Esophagus squamous epithelium (tissue), 5 donors: ENCODE measurements at regions not wholly inside any gene's neighbourhood (a gene's known extent, or its start where the extent isn't known, plus 50 kb on each side); places are given as distances from the start of the nearest gene placed in this dataset.

Source experiments
- DNase-seq: peaks from one replicate; lab custom pipeline; 2025; lab: John Stamatoyannopoulos, UW
- H3K27ac ChIP-seq, 4 donors: fragments of 200-600 bp; sonication (generic); one replicate each; pipeline ENCODE4 v1.5.1; 2016 to 2019; ENCODE audit warnings: mild to moderate bottlenecking in 1 of 4
- H3K27me3 ChIP-seq, 4 donors: fragments of 200-600 bp; sonication (generic); 1 replicate in 3 of 4; 2 replicates in 1 of 4; pipeline versions ENCODE4 v1.5.1 to v1.6.0; 2017 to 2021; ENCODE audit warnings: antibody characterized with exemption in 1 of 4
- H3K36me3 ChIP-seq, 3 donors: fragments of 200-600 bp; sonication (generic); one replicate each; pipeline ENCODE4 v1.5.1; 2016 to 2019
- H3K4me1 ChIP-seq, 3 donors: fragments of 200-600 bp; sonication (generic); one replicate each; pipeline ENCODE4 v1.5.1; 2017 to 2019
- H3K4me3 ChIP-seq, 4 donors: fragments of 200-600 bp; sonication (generic); 1 replicate in 3 of 4; 2 replicates in 1 of 4; pipeline ENCODE4 v1.5.1; 2016 to 2019; ENCODE audit warnings: mild to moderate bottlenecking in 2 of 4, moderate library complexity in 1 of 4
- H3K9me3 ChIP-seq, 3 donors: fragments of 200-600 bp; sonication (generic); one replicate each; pipeline ENCODE4 v1.5.1; 2016 to 2019
- CTCF ChIP-seq, 6 experiments: fragments of 450-650 bp in 4 of 6; fragments of 200-600 bp in 2 of 6; sonication (generic) in 2 of 6; IDR thresholded peaks; one replicate each; pipeline ENCODE4 v1.5.1; 2016 to 2019; ENCODE audit warnings: antibody characterized with exemption in 6 of 6, mild to moderate bottlenecking in 4 of 6, moderate library complexity in 4 of 6
- POLR2A ChIP-seq, 4 donors: fragments of 450-650 bp; IDR thresholded peaks; one replicate each; pipeline ENCODE4 v1.6.1; 2017; ENCODE audit warnings: antibody characterized with exemption in 4 of 4, mild to moderate bottlenecking in 4 of 4, moderate library complexity in 3 of 4
- WGBS, 2 donors: methylation state at CpG; one replicate each; pipeline ENCODE4 v1.1.5; 2018; 5-methylcytosine and 5-hydroxymethylcytosine counted together
- intact Hi-C: fragments of 100-400 bp; cut with DNase I; formaldehyde crosslinking; loops from one replicate; pipeline ENCODE4 v1.15.0; 2022
- donor health status: DM: yes; HTN: yes; CAD: no.

GRCh38 chr12:41959271-41959670 lies 185.4 kb downstream of the GXYLT1 start:
- Histone ChIP-seq H3K9me3 (no peaks in the 10 kb centered on the region), H3K4me1 (no peaks in the 10 kb centered on the region), H3K27ac (no peak overlapping the region), H3K36me3 (no peaks in the 10 kb centered on the region), H3K27me3 (no peaks in the 10 kb centered on the region), H3K4me3 (no peak overlapping the region)
- DNase-seq = no peak
- 74 to 79% methylated on average over 2 of the region's 2 CpGs for WGBS, 2 donors
- intact Hi-C loops = no loop called here
- TF ChIP-seq POLR2A (IDR thresholded peaks at IDR 0.05) = no peak
- TF ChIP-seq CTCF (IDR thresholded peaks at IDR 0.05) = no peak

GRCh38 chr12:41956353-41956752 lies 188.3 kb downstream of the GXYLT1 start:
- Histone ChIP-seq H3K36me3 (no peaks in the 10 kb centered on the region), H3K27ac (no peak overlapping the region), H3K4me3 (no peak overlapping the region), H3K9me3 (no peaks in the 10 kb centered on the region), H3K27me3 (no peaks in the 10 kb centered on the region), H3K4me1 (no peaks in the 10 kb centered on the region)
- WGBS, 2 donors = 45 to 46% methylated on average over 2 of the region's 2 CpGs
- no peak for DNase-seq
- intact Hi-C loops = no loop called here
- TF ChIP-seq POLR2A (IDR thresholded peaks at IDR 0.05) (no peak), CTCF (IDR thresholded peaks at IDR 0.05) (no peak)

- DNase-seq = no peak
- H3K36me3 ChIP-seq = no peaks in the 10 kb centered on the region
- no peak overlapping the region for H3K4me3 ChIP-seq
- no peak for TF ChIP-seq CTCF (IDR thresholded peaks at IDR 0.05)
- intact Hi-C loops = no loop called here
- H3K9me3 ChIP-seq = peaks cover 0 to 11% (median 9%) of the 10 kb centered on the region in 3 donors
- no peaks in the 10 kb centered on the region for H3K4me1 ChIP-seq
- no peaks in the 10 kb centered on the region for H3K27me3 ChIP-seq
- H3K27ac ChIP-seq = no peak overlapping the region
- WGBS, 2 donors = 0 to 10% methylated on average over 1 of the region's 1 CpG
These were observed 194.2 kb downstream of the GXYLT1 start for GRCh38 chr12:41950455-41950854.

- Histone ChIP-seq H3K4me3 (no peak overlapping the region), H3K27ac (no peak overlapping the region), H3K36me3 (no peaks in the 10 kb centered on the region), H3K4me1 (no peaks in the 10 kb centered on the region), H3K9me3 (peaks cover 0 to 11% (median 9%) of the 10 kb centered on the region in 3 donors), H3K27me3 (no peaks in the 10 kb centered on the region)
- intact Hi-C loops = no loop called here
- DNase-seq = no peak
- TF ChIP-seq POLR2A (IDR thresholded peaks at IDR 0.05) = no peak
- no peak for TF ChIP-seq CTCF (IDR thresholded peaks at IDR 0.05)
- 83 to 100% methylated on average over 1 of the region's 2 CpGs for WGBS, 2 donors
These were observed 198.6 kb downstream of the GXYLT1 start for GRCh38 chr12:41946106-41946505.

- WGBS, 2 donors = 71 to 72% methylated on average over 2 of the region's 2 CpGs
- DNase-seq = no peak
- no peak overlapping the region for H3K27ac ChIP-seq
- no peaks in the 10 kb centered on the region for H3K36me3 ChIP-seq
- no peak for TF ChIP-seq CTCF (IDR thresholded peaks at IDR 0.05)
- no peak for TF ChIP-seq POLR2A (IDR thresholded peaks at IDR 0.05)
- H3K4me1 ChIP-seq = no peaks in the 10 kb centered on the region
- no peak overlapping the region for H3K4me3 ChIP-seq
- intact Hi-C loops = no loop called here
- H3K27me3 ChIP-seq = no peaks in the 10 kb centered on the region
- H3K9me3 ChIP-seq = peaks cover 0 to 11% (median 9%) of the 10 kb centered on the region in 3 donors
These were observed 200.5 kb downstream of the GXYLT1 start for GRCh38 chr12:41944216-41944615.
